GM23338 (cell line): ENCODE measurements at regions not wholly inside any gene's neighbourhood (a gene's known extent, or its start where the extent isn't known, plus 50 kb on each side); places are given as distances from the start of the nearest gene placed in this dataset.

Experiments
- ATAC-seq: fragments of 200-7000 bp; cut with Tn5 transposase; 3 replicates; pipeline ENCODE4 v1.9.1; 2020
- DNase-seq: peaks from one replicate; pipeline ENCODE4 v3.0.0-alpha.2; 2015; ENCODE audit warnings: low spot score
- H2AFZ ChIP-seq: fragments of 200-600 bp; sonication (generic); 2 replicates; pipeline ENCODE4 v1.8.0; 2016; ENCODE audit warnings: antibody characterized with exemption, mild to moderate bottlenecking, moderate library complexity
- H3F3A ChIP-seq: fragments of 200-600 bp; sonication (generic); replicated peaks from 2 replicates; pipeline ENCODE4 v1.8.0; 2017; ENCODE audit warnings: antibody characterized with exemption, mixed run types, low read depth
- H3K27ac ChIP-seq: fragments of 200-600 bp; sonication (generic); 2 replicates; pipeline ENCODE4 v1.6.1; 2016; ENCODE audit warnings: low read depth
- H3K27me3 ChIP-seq: fragments of 200-600 bp; sonication (generic); 2 replicates; pipeline ENCODE4 v1.8.0; 2016; ENCODE audit warnings: mild to moderate bottlenecking, mixed run types, moderate library complexity; ENCODE audit not compliant: insufficient read depth
- H3K36me3 ChIP-seq: fragments of 200-600 bp; sonication (generic); 2 replicates; pipeline ENCODE4 v1.8.0; 2016; ENCODE audit warnings: mild to moderate bottlenecking; ENCODE audit not compliant: insufficient read depth
- H3K4me1 ChIP-seq: fragments of 200-600 bp; sonication (generic); 2 replicates; pipeline ENCODE4 v1.8.0; 2016; ENCODE audit warnings: mild to moderate bottlenecking, moderate library complexity; ENCODE audit not compliant: insufficient read depth
- H3K4me2 ChIP-seq: fragments of 200-600 bp; sonication (generic); 2 replicates; pipeline ENCODE4 v1.7.1; 2017; ENCODE audit warnings: mixed run types
- H3K4me3 ChIP-seq: fragments of 200-600 bp; sonication (generic); 2 replicates; pipeline ENCODE4 v1.6.1; 2016; ENCODE audit warnings: mixed run types
- H3K79me2 ChIP-seq: fragments of 200-600 bp; sonication (generic); replicated peaks from 2 replicates; pipeline ENCODE4 v1.8.0; 2017; ENCODE audit warnings: mild to moderate bottlenecking; ENCODE audit not compliant: insufficient read depth
- H3K9me2 ChIP-seq: fragments of 200-600 bp; sonication (generic); 2 replicates; pipeline ENCODE4 v1.8.0; 2017; ENCODE audit not compliant: insufficient read depth
- H4K20me1 ChIP-seq: fragments of 200-600 bp; sonication (generic); replicated peaks from 2 replicates; pipeline ENCODE4 v1.8.0; 2017; ENCODE audit warnings: mild to moderate bottlenecking; ENCODE audit not compliant: insufficient read depth
- H3K27ac Mint-ChIP-seq: 2 replicates; pipeline ENCODE4 v1.8.0; 2020; ENCODE audit warnings: inconsistent platforms, mild to moderate bottlenecking, moderate library complexity, mixed read lengths
- H3K27me3 Mint-ChIP-seq: 3 replicates; pipeline ENCODE4 v1.8.0; 2022; ENCODE audit warnings: low read depth, mild to moderate bottlenecking, moderate library complexity, mixed read lengths, inconsistent platforms; ENCODE audit not compliant: insufficient read depth, poor library complexity
- H3K36me3 Mint-ChIP-seq: 3 replicates; pipeline ENCODE4 v1.8.0; 2021; ENCODE audit warnings: low read depth, mild to moderate bottlenecking, inconsistent platforms, moderate library complexity, mixed read lengths
- H3K4me1 Mint-ChIP-seq: 3 replicates; pipeline ENCODE4 v1.8.0; 2020; ENCODE audit warnings: mild to moderate bottlenecking, inconsistent platforms, mixed read lengths
- H3K4me3 Mint-ChIP-seq: 3 replicates; pipeline ENCODE4 v1.8.0; 2021; ENCODE audit warnings: moderate library complexity, mild to moderate bottlenecking, inconsistent platforms, mixed read lengths
- H3K9me3 Mint-ChIP-seq: 3 replicates; pipeline ENCODE4 v1.8.0; 2020; ENCODE audit warnings: moderate library complexity, mild to moderate bottlenecking, inconsistent platforms, mixed read lengths
- CREB1 ChIP-seq: fragments of 250-450 bp; sonication (Bioruptor Pico); IDR thresholded peaks from 2 replicates; pipeline ENCODE4 v1.5.0; 2020; ENCODE audit warnings: low read depth, mild to moderate bottlenecking, moderate library complexity
- ETS1 ChIP-seq: IDR thresholded peaks from 2 replicates; pipeline ENCODE4 v1.6.1; 2016; ENCODE audit warnings: antibody characterized with exemption
- EZH2 ChIP-seq: fragments of 200-600 bp; sonication (generic); IDR thresholded peaks from one replicate; pipeline ENCODE4 v1.8.0; 2017; ENCODE audit warnings: antibody characterized with exemption, mild to moderate bottlenecking, low read depth; ENCODE audit not compliant: unreplicated experiment
- EZH2phosphoT487 ChIP-seq: fragments of 200-600 bp; sonication (generic); IDR thresholded peaks from one replicate; pipeline ENCODE4 v1.8.1; 2018; ENCODE audit warnings: antibody characterized with exemption; ENCODE audit not compliant: unreplicated experiment
- JUNB ChIP-seq: IDR thresholded peaks from one replicate; pipeline ENCODE4 v1.6.1; 2016; ENCODE audit warnings: antibody characterized with exemption; ENCODE audit not compliant: unreplicated experiment
- NANOG ChIP-seq: IDR thresholded peaks from 2 replicates; pipeline ENCODE4 v1.6.1; 2016; ENCODE audit warnings: antibody characterized with exemption, borderline replicate concordance
- POLR2AphosphoS5 ChIP-seq: IDR thresholded peaks from 2 replicates; pipeline ENCODE4 v1.6.1; 2016; ENCODE audit warnings: antibody characterized with exemption, low read depth
- REST ChIP-seq: IDR thresholded peaks from one replicate; pipeline ENCODE4 v1.6.1; 2018; ENCODE audit warnings: antibody characterized with exemption; ENCODE audit not compliant: unreplicated experiment
- STAT1 ChIP-seq: IDR thresholded peaks from one replicate; pipeline ENCODE4 v1.6.1; 2016; ENCODE audit warnings: antibody characterized with exemption; ENCODE audit not compliant: unreplicated experiment
- ZNF114 ChIP-seq: fragments of 250-450 bp; sonication (Bioruptor Pico); IDR thresholded peaks from 2 replicates; pipeline ENCODE4 v1.5.0; 2020; ENCODE audit warnings: mild to moderate bottlenecking, moderate library complexity
- ZNF331 ChIP-seq: fragments of 250-450 bp; sonication (Bioruptor Pico); IDR thresholded peaks from 2 replicates; pipeline ENCODE4 v1.5.0; 2020; ENCODE audit warnings: low read depth, mild to moderate bottlenecking, moderate library complexity
- TF ChIP-seq, protein P1 (sequence below): fragments of 250-450 bp; sonication (Bioruptor Pico); IDR thresholded peaks from 2 replicates; pipeline ENCODE4 v1.5.0; 2020; ENCODE audit warnings: mild to moderate bottlenecking, moderate library complexity
- TF ChIP-seq, protein P2 (sequence below), 2 experiments: fragments of 200-600 bp in 1 of 2; sonication (generic) in 1 of 2; conservative IDR thresholded peaks; 2 replicates each; pipeline versions ENCODE4 v1.5.1 to v1.6.1; 2016 to 2017; ENCODE audit warnings: antibody characterized with exemption in 2 of 2, low read depth in 2 of 2, mild to moderate bottlenecking in 2 of 2, moderate library complexity in 1 of 2

DNA sequence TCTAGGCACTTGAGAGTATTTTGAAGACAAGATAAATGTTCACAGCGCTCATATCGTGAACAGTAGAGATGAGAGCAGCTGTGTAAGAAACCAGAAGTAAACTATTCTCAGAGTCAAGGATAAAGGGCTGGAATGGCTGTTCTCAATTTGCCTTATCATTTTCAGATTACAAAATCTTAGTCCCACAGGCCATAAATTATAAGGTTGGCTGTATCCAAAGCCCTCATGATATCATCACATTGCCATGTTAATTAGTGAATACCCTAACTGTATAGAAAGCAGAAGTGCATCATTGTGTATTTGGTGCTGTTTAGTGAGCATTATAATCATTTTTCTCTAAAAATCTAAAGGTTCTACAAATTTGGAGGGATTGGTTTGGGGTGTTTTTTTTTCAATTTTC lies 168.9 kb upstream of the EDNRA start:
- Mint-ChIP-seq H3K36me3 (no peaks in the 10 kb centered on the region), H3K9me3 (no peaks in the 10 kb centered on the region), H3K27me3 (no peaks in the 10 kb centered on the region), H3K4me1 (peaks cover 4% of the 10 kb centered on the region), H3K27ac (no peak overlapping the region), H3K4me3 (no peak overlapping the region)
- H3F3A ChIP-seq, result no peaks in the 10 kb centered on the region
- H3K79me2 ChIP-seq, result no peaks in the 10 kb centered on the region
- H4K20me1 ChIP-seq, result no peaks in the 10 kb centered on the region
- no peaks in the 10 kb centered on the region for H3K36me3 ChIP-seq
- ATAC-seq (no peak), DNase-seq (no peak)
- H3K4me1 ChIP-seq, result no peaks in the 10 kb centered on the region; the same call in 1 of the 2 replicates
- no peaks in the 10 kb centered on the region for H3K27me3 ChIP-seq
- no peak overlapping the region for H3K4me3 ChIP-seq
- no peak overlapping the region for H3K4me2 ChIP-seq
- H2AFZ ChIP-seq, result no peak overlapping the region
- no peaks in the 10 kb centered on the region for H3K9me2 ChIP-seq
- H3K27ac ChIP-seq, result no peak overlapping the region
- TF ChIP-seq CREB1 (CRISPR knock-in tag) (no peak), ETS1 (no peak), EZH2phosphoT487 (no peak), STAT1 (no peak), ZNF331 (no peak), EZH2 (no peak), REST (no peak), JUNB (no peak), POLR2AphosphoS5 (no peak), ZNF114 (CRISPR knock-in tag) (no peak), NANOG (no peak)
- TF ChIP-seq, protein P1, sequence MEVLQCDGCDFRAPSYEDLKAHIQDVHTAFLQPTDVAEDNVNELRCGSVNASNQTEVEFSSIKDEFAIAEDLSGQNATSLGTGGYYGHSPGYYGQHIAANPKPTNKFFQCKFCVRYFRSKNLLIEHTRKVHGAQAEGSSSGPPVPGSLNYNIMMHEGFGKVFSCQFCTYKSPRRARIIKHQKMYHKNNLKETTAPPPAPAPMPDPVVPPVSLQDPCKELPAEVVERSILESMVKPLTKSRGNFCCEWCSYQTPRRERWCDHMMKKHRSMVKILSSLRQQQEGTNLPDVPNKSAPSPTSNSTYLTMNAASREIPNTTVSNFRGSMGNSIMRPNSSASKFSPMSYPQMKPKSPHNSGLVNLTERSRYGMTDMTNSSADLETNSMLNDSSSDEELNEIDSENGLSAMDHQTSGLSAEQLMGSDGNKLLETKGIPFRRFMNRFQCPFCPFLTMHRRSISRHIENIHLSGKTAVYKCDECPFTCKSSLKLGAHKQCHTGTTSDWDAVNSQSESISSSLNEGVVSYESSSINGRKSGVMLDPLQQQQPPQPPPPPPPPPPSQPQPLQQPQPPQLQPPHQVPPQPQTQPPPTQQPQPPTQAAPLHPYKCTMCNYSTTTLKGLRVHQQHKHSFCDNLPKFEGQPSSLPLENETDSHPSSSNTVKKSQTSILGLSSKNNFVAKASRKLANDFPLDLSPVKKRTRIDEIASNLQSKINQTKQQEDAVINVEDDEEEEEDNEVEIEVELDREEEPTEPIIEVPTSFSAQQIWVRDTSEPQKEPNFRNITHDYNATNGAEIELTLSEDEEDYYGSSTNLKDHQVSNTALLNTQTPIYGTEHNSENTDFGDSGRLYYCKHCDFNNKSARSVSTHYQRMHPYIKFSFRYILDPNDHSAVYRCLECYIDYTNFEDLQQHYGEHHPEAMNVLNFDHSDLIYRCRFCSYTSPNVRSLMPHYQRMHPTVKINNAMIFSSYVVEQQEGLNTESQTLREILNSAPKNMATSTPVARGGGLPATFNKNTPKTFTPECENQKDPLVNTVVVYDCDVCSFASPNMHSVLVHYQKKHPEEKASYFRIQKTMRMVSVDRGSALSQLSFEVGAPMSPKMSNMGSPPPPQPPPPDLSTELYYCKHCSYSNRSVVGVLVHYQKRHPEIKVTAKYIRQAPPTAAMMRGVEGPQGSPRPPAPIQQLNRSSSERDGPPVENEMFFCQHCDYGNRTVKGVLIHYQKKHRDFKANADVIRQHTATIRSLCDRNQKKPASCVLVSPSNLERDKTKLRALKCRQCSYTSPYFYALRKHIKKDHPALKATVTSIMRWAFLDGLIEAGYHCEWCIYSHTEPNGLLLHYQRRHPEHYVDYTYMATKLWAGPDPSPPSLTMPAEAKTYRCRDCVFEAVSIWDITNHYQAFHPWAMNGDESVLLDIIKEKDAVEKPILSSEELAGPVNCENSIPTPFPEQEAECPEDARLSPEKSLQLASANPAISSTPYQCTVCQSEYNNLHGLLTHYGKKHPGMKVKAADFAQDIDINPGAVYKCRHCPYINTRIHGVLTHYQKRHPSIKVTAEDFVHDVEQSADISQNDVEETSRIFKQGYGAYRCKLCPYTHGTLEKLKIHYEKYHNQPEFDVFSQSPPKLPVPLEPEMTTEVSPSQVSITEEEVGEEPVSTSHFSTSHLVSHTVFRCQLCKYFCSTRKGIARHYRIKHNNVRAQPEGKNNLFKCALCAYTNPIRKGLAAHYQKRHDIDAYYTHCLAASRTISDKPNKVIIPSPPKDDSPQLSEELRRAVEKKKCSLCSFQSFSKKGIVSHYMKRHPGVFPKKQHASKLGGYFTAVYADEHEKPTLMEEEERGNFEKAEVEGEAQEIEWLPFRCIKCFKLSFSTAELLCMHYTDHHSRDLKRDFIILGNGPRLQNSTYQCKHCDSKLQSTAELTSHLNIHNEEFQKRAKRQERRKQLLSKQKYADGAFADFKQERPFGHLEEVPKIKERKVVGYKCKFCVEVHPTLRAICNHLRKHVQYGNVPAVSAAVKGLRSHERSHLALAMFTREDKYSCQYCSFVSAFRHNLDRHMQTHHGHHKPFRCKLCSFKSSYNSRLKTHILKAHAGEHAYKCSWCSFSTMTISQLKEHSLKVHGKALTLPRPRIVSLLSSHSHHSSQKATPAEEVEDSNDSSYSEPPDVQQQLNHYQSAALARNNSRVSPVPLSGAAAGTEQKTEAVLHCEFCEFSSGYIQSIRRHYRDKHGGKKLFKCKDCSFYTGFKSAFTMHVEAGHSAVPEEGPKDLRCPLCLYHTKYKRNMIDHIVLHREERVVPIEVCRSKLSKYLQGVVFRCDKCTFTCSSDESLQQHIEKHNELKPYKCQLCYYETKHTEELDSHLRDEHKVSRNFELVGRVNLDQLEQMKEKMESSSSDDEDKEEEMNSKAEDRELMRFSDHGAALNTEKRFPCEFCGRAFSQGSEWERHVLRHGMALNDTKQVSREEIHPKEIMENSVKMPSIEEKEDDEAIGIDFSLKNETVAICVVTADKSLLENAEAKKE (CRISPR knock-in tag), result no peak
- TF ChIP-seq, protein P2, sequence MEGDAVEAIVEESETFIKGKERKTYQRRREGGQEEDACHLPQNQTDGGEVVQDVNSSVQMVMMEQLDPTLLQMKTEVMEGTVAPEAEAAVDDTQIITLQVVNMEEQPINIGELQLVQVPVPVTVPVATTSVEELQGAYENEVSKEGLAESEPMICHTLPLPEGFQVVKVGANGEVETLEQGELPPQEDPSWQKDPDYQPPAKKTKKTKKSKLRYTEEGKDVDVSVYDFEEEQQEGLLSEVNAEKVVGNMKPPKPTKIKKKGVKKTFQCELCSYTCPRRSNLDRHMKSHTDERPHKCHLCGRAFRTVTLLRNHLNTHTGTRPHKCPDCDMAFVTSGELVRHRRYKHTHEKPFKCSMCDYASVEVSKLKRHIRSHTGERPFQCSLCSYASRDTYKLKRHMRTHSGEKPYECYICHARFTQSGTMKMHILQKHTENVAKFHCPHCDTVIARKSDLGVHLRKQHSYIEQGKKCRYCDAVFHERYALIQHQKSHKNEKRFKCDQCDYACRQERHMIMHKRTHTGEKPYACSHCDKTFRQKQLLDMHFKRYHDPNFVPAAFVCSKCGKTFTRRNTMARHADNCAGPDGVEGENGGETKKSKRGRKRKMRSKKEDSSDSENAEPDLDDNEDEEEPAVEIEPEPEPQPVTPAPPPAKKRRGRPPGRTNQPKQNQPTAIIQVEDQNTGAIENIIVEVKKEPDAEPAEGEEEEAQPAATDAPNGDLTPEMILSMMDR (conservative IDR thresholded peaks at IDR 0.05; ENCODE audit: low read depth in 2 of 2), result no peak
